ENCODE measurements at regions not wholly inside any gene's neighbourhood (a gene's known extent, or its start where the extent isn't known, plus 50 kb on each side); places are given as distances from the start of the nearest gene placed in this dataset.
"Not testable (repeated sequence)": the region's sequence is repeated elsewhere in the genome, so short reads cannot be mapped to it uniquely, and the experiment has no call there.

DNA sequence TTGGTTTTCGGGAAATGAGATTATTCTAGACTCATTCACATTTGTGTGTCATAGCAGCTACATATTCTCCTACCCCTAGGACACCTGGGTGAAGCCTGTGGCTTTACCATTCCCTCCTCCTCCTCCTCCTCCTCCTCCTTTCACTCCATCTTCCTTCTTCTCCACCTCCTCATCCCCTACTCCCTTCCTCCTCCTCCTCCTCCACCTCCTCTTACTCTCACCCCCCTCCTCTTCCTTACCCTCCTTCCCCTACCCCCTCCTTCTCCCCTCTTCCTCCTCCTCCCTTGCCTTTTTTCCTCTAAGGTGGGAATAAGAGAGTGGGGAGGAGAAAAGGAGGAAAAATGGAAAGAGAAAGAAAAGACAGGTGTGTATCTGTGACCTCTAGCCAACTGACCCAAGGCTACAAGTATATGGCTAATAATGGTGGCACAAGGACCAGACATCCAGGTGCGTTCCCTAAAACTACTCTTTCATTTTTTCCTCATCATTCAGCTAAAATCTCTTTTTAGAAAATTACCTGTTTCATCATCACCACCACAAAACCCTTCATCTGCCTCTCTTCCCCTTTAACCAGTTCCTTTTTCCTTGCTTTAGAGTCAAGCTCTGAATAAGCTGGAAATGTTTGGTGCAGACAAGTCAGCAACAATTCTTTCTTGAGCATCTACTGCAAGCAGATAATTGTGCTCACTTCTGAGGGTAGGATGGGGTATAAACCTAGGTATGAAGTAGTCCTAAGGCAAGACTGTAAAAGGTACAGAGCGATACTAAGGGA, 149.8 kb upstream of the FOXN3 start:
- no peak for DNase-seq (ENCODE audit: low read depth, low spot score)

DNA sequence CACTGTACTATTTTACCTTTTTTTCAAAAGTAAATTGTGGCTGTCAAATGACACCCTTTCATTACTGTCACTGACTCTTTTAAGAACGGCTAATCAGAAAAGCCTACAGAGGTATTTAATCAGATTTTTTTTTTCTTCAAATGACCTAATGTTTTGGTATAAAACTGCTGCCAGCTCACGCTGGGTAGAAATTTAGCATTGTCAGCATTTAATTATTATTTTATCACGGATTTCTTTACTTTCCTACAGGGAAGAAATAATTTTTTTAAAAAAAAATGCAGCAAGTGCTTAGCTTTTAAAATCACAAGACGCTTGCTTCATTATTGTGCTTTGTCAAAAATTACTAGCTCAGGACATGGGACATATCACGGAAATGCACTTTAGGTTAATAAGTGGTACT, 149.1 kb upstream of the FOXN3 start:
- DNase-seq (ENCODE audit: low read depth, low spot score): no peak

DNA sequence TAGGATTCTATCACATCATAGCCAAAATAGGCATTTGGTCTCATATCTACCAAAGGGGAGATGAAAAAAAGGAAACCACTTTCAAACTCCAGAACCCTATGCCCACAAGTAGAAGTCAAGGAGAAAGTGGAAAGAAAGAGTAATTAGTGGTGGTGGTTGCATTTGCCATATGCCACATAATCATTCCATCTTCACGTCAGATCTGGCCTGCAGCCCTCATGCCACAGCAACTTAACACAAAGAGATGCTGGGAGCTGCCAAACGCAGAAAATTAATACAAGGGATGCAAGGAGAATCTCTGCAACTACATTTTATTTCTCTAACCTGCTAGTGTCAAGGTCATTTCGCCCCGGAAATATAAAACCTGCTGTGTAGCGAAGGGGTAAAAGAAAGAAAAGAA, 148.6 kb upstream of the FOXN3 start:
- no peak for DNase-seq (ENCODE audit: low read depth, low spot score)

DNA sequence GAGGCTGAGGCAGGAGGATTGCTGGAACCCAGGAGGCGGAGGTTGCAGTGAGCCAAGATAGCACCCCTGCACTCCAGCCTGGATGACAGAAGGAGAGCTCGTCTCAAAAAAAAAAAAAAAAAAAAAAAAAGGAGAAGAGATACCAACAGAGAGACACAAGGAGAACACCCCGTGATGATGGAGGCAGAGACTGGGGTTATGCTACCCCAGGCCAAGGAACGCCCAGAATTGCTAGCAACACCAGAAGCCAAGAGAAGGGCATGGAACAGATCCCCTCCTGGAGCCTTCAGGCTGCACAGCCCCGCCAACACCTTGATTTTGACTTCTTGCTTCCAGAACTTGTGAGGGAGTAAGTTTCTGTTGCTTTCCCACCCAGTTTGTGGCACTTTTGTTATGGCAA, 148.0 kb upstream of the FOXN3 start:
- DNase-seq (ENCODE audit: low read depth, low spot score): no peak

- no peak for DNase-seq (ENCODE audit: low read depth, low spot score)
These were observed 147.4 kb upstream of the FOXN3 start for GRCh38 chr14:89564286-89564957.

- DNase-seq (ENCODE audit: low read depth, low spot score): no peak
These were observed 146.4 kb upstream of the FOXN3 start for GRCh38 chr14:89563471-89563870.

DNA sequence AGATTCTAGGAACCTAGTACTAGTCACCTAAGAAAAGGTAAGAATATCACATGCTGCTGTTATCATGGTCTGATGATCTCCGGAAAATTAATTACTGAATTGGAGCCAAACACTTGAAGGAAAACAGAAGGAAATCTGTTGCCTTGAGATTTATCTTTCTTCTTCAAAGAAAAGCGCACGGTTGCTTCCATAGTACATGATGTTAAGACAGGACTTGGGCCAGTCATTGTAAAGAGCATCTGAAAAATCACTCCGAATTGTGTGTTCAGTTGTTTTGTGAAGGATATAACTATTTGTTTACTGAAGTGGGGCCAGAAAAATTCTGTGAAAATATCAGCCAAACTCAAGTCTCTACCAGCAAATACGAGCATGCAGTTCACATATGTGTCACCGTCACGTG, 134.9 kb upstream of the FOXN3 start:
- no peak for DNase-seq (ENCODE audit: low read depth, low spot score)

DNA sequence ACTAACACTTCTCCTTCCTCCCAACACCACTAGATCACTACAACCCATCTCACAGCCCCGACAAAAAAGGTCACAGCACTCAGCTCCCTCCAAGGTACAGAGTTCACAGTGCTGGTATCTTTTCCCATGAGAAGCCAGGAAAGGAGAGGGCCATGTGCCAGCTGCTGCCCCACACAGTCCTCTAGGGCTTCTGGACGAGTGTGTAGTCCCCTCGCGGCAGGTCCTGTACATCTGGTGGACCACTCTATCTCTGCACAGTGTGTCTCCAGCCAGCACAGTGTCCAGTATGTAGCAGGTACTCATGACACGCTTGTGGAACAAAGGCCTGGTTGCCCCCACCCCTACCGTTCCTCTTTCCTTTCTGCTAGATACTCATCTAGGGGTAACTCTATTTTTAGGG, 134.4 kb upstream of the FOXN3 start:
- DNase-seq (ENCODE audit: low read depth, low spot score): no peak

- DNase-seq (ENCODE audit: low read depth, low spot score): no peak
These were observed 133.8 kb upstream of the FOXN3 start for GRCh38 chr14:89550821-89551220.

- DNase-seq (ENCODE audit: low read depth, low spot score): peak; percentile 83
These were observed 132.5 kb upstream of the FOXN3 start for GRCh38 chr14:89549381-89550125.

DNA sequence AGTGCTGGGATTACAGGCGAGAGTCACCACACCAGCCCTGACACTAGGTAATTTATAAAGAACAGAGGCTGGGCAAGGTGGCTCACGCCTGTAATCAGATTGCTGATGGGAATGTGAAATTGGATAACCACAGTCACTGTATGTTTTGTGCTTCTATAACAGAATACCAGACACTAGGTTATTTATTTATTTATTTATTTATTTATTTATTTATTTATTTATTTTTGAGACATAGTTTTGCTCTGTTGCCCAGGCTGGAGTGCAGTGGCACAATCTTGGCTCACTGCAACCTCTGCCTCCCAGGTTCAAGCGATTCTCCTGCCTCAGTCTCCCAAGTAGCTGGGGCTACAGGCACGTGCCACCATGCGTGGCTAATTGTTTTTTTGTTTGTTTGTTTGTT, 130.0 kb upstream of the FOXN3 start:
- not testable (repeated sequence) for DNase-seq (ENCODE audit: low read depth, low spot score)

DNA sequence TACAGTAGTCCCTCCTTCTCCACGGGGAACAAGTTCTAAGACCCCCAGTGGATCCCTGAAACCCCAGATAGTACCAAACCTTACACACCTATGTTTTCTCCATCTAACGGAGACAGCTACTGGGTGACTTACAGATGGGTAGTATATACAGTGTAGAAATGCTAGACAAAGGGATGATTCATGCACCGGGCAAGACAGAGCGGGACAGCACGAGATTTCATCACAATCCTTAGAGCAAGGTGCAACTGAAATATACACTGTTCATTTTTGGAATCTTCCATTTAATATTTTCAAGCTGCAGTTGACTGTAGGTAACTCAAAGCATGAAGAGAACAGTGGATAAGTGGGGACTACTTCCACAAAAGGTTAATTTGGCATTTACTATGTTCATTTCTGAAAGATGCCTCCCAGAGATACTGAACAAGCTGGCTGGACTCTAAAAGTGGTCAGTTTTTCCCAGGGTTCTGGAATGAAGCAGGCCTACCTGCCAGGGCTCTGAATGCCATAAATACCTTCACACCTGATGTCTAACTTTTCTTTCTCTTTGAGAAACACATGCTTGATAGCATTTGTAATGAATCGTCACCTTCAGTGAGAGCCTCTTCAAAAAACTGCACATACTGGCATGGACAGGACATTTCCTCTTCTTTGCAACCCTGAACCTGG, 127.7 kb upstream of the FOXN3 start:
- DNase-seq (ENCODE audit: low read depth, low spot score): no peak

- DNase-seq (ENCODE audit: low read depth, low spot score): peak; percentile 31
These were observed 126.4 kb upstream of the FOXN3 start for GRCh38 chr14:89543425-89543790.

- DNase-seq (ENCODE audit: low read depth, low spot score): no peak
These were observed 125.9 kb upstream of the FOXN3 start for GRCh38 chr14:89542786-89543424.

DNA sequence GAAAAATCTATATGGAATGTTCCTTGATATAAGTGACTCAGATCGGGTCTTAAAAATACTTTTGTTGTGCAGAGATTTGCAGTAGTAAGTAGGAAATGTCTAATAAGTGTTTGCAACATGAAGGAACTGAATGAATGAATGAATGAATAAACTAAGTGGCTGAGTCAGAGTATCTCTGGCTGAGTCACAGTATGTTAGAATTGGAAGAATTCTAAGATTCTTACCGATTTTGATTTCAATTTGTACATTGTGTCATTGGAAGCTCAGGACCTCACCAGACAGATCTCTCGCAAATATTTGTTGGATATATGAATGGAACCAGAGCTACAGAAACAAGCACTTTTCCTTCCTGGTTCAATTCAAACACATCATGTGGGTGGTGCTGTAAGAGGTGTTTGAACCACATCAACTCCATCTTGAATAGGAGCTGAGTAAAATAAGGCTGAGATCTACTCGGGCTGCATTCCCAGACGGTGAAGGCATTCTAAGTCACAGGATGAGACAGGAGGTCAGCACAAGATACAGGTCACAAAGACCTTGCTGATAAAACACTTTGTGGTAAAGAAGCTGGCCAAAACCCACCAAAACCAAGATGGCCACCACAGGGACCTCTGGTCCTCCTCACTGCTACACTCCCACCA, 123.9 kb upstream of the FOXN3 start:
- DNase-seq (ENCODE audit: low read depth, low spot score): no peak

DNA sequence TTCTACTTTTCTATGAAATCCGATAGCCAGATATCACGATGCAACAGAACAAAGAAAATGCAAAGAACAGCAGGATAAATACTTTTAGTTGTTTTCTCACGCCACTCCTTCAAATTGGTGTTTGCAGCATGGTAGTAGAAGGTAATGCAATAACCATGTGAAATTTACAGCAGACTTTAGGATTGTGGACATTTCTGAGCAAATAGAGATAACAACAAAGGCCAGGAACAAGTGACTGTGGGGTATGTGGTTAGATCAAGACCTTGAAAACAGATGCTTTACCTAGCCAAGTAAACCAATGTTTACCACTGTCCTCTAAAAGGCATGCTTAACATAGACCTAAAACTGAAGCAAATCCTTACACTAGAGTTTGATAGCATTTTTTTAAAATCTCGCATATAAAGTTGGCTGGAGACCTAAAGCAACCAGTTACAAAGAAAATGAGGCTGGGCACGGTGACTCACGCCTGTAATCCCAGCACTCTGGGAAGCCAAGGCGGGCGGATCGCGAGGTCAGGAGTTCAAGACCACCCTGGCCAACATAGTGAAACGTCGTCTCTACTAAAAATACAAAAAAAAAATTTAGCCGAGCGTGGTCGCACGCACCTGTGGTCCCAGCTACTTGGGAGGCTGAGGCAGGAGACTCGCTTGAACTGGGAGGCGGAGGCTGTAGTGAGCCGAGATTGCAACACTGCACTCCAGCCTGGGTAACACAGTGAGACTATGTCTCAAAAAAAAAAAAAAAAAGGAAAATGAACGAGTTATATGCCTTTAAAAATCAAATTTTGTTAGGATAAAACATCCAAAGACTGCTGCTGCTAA, 123.2 kb upstream of the FOXN3 start:
- DNase-seq (ENCODE audit: low read depth, low spot score): no peak

DNA sequence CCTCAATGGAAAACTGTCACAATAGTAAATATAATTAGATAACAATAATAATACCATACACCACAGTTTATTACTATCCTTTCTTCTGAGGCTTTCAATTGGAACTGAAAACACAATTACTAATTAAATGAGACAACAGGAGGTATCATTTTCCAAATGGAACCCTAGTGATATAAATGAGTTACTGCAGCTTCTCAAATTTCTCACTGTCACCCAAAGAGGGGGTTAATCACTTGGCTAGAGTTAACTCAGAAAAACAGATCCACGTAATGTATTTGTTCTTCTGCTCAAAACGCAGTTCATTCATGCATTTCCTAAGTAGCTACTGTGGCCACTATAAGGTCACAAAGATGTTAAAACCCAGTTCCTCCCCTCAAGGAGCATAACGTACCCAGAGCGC, 120.9 kb upstream of the FOXN3 start:
- no peak for DNase-seq (ENCODE audit: low read depth, low spot score)

- DNase-seq (ENCODE audit: low read depth, low spot score): no peak
These were observed 118.1 kb upstream of the FOXN3 start for GRCh38 chr14:89534902-89535685.

- no peak for DNase-seq (ENCODE audit: low read depth, low spot score)
These were observed 116.7 kb upstream of the FOXN3 start for GRCh38 chr14:89533766-89534165.

GRCh38 chr14:89533136-89533535, 116.1 kb upstream of the FOXN3 start:
- no peak for DNase-seq (ENCODE audit: low read depth, low spot score)
